ENCODE measurements at regions not wholly inside any gene's neighbourhood (a gene's known extent, or its start where the extent isn't known, plus 50 kb on each side); places are given as distances from the start of the nearest gene placed in this dataset.

DNA sequence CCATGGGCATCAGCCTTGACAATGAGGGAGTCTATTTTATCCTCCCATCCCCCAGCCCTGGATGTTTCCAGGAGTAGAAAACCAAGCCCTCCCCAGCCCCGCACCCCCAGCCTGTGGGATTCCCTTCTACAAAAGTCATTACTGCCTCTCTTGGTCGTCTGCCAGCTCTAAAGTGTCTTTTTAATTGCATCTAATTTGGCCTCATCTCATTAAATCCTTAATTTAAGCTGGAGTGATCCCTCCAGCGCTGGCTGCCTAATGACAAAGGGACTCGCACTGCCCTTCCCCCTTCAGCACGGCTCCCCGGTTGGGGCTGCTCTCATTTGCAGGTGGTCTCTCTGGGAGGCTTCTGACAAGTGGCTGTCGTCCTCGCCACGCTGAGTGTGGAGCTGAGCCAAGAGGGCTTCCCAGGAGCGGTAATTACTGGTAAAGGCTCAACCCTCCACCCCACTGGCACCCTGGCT lies 107.9 kb upstream of the ALDH1B1 start:
- Histone ChIP-seq H3K27ac (no peak overlapping the region), H3K9me3 (no peaks in the 10 kb centered on the region), H3K4me1 (no peaks in the 10 kb centered on the region), H3K4me3 (no peak overlapping the region), H3K36me3 (no peaks in the 10 kb centered on the region), H3K27me3 (no peaks in the 10 kb centered on the region)
- TF ChIP-seq, protein P1, sequence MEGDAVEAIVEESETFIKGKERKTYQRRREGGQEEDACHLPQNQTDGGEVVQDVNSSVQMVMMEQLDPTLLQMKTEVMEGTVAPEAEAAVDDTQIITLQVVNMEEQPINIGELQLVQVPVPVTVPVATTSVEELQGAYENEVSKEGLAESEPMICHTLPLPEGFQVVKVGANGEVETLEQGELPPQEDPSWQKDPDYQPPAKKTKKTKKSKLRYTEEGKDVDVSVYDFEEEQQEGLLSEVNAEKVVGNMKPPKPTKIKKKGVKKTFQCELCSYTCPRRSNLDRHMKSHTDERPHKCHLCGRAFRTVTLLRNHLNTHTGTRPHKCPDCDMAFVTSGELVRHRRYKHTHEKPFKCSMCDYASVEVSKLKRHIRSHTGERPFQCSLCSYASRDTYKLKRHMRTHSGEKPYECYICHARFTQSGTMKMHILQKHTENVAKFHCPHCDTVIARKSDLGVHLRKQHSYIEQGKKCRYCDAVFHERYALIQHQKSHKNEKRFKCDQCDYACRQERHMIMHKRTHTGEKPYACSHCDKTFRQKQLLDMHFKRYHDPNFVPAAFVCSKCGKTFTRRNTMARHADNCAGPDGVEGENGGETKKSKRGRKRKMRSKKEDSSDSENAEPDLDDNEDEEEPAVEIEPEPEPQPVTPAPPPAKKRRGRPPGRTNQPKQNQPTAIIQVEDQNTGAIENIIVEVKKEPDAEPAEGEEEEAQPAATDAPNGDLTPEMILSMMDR (IDR thresholded peaks at IDR 0.05) = no peak
- no peak for TF ChIP-seq POLR2AphosphoS5 (IDR thresholded peaks at IDR 0.05)
- no peak for TF ChIP-seq POLR2A (IDR thresholded peaks at IDR 0.05)
- no peak for DNase-seq (ENCODE audit: low spot score in 2 of 2)
- intact Hi-C loops (cut with DNase I; ENCODE audit: low total_unique reads) = no loop called here

DNA sequence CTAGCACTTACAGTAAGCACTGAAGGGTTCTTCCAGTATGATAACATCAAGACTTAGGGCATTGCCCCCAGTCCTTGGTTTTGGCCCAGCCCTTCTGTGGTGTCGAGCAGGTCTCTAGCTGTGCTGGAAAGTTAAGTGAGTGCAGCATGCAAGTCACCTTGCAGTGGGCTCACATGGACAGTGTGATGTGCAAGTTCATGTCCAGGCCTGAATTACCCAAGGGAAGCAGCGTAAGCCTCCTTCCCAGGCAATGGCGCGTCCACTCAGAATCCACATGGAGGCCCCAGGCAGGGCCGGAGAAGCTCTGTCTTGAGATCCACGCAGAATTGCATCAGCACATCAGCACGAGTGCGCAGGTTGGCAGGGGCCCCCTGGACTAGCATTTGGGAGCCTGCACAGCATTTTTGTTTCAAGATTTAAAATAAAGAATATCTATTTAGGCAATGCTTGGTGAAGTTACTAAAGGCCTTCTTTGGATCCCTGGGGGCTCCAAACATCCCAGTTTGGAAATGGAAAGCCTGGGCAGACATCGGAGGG lies 108.4 kb upstream of the ALDH1B1 start:
- intact Hi-C loops (cut with DNase I; ENCODE audit: low total_unique reads) = no loop called here
- no peak for TF ChIP-seq POLR2AphosphoS5 (IDR thresholded peaks at IDR 0.05)
- no peak for TF ChIP-seq POLR2A (IDR thresholded peaks at IDR 0.05)
- TF ChIP-seq, protein P1 (IDR thresholded peaks at IDR 0.05) = no peak
- DNase-seq (ENCODE audit: low spot score in 2 of 2) = no peak

DNA sequence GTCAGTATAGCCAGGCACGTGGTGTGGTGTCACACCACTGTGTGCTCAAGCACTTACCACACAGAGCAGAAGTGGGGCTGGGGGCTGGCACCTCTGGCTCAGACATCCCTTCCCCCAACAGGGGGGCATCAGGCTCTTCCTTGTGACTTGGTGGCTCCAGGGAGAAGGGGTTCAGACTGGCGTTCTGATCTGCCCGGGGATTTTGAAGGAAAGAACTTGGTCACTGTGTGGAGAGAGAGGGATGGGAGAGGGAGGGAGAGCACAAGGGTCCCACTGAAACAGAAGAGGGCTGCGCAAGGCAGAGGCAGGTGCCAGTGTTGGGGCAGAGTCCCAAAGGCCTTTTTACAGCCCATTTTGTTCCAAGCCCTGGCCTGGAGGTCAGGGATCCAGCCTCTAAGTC lies 109.7 kb upstream of the ALDH1B1 start:
- H3K9me3 ChIP-seq = no peaks in the 10 kb centered on the region
- no peaks in the 10 kb centered on the region for H3K36me3 ChIP-seq
- TF ChIP-seq POLR2A (IDR thresholded peaks at IDR 0.05) = no peak
- no peak for TF ChIP-seq POLR2AphosphoS5 (IDR thresholded peaks at IDR 0.05)
- TF ChIP-seq, protein P1 (IDR thresholded peaks at IDR 0.05) = no peak
- no peak overlapping the region for H3K27ac ChIP-seq
- intact Hi-C loops (cut with DNase I; ENCODE audit: low total_unique reads) = no loop called here
- no peaks in the 10 kb centered on the region for H3K4me1 ChIP-seq
- no peaks in the 10 kb centered on the region for H3K27me3 ChIP-seq
- no peak for DNase-seq (ENCODE audit: low spot score in 2 of 2)
- H3K4me3 ChIP-seq = no peak overlapping the region

More for the DNA sequence above, 108.4 kb upstream of the ALDH1B1 start:
- no peaks in the 10 kb centered on the region for H3K36me3 ChIP-seq
- no peaks in the 10 kb centered on the region for H3K27me3 ChIP-seq
- H3K4me3 ChIP-seq = no peak overlapping the region
- H3K9me3 ChIP-seq = no peaks in the 10 kb centered on the region
- no peak overlapping the region for H3K27ac ChIP-seq
- H3K4me1 ChIP-seq = no peaks in the 10 kb centered on the region

DNA sequence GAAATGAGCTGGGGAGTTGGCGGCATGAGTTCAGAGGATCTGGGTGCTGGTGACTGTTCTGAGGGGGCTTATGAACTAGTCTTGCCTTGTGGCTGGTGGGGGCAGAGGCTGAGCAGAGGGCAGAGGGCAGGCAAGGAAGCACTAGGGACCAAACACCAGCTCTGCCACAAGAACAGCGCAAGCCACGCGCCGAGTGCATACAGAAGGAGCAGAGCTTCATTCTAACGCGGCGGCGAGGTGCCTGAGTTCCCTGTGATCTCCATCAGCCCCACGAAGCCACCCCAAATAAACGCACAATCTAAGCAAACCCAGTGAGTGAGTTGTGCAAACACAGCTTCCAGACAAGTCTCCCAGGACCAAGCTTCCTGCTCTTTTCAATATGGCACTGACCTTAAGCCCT lies 110.6 kb upstream of the ALDH1B1 start:
- Histone ChIP-seq H3K9me3 (no peaks in the 10 kb centered on the region), H3K4me3 (no peak overlapping the region), H3K4me1 (no peaks in the 10 kb centered on the region), H3K27ac (no peak overlapping the region), H3K27me3 (no peaks in the 10 kb centered on the region), H3K36me3 (no peaks in the 10 kb centered on the region)
- DNase-seq (ENCODE audit: low spot score in 2 of 2) = no peak
- TF ChIP-seq, protein P1 (IDR thresholded peaks at IDR 0.05) = no peak
- TF ChIP-seq POLR2A (IDR thresholded peaks at IDR 0.05) (no peak), POLR2AphosphoS5 (IDR thresholded peaks at IDR 0.05) (no peak)
- intact Hi-C loops (cut with DNase I; ENCODE audit: low total_unique reads) = no loop called here

DNA sequence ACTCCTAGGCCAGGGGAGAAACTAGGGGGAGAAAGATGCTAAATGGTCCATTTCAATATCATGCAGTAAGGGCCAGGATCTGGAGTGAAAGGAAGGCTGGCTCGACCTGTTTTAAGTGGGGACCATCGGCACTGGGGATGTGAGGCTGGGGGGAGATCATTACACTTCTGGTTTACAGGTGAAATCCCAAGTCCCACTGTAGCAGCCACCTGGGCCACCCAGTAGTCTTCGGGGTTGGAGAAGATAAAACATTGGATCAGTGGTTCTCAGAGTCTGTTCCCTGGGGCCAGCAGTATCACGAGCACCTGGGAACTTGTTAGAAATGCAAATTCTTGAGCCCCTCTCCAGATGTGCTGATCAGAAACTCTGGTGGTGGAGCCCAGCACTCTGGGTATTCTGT lies 111.3 kb upstream of the ALDH1B1 start:
- H3K27me3 ChIP-seq = no peaks in the 10 kb centered on the region
- no peaks in the 10 kb centered on the region for H3K36me3 ChIP-seq
- no peaks in the 10 kb centered on the region for H3K9me3 ChIP-seq
- no peak for DNase-seq (ENCODE audit: low spot score in 2 of 2)
- no peak overlapping the region for H3K27ac ChIP-seq
- intact Hi-C loops (cut with DNase I; ENCODE audit: low total_unique reads) = no loop called here
- no peak overlapping the region for H3K4me3 ChIP-seq
- H3K4me1 ChIP-seq = no peaks in the 10 kb centered on the region
- TF ChIP-seq POLR2A (IDR thresholded peaks at IDR 0.05) = no peak

All from breast epithelium (tissue), 4 donors.